Left ventricle myocardium inferior (tissue), 1 donor: ENCODE measurements at regions not wholly inside any gene's neighbourhood (a gene's known extent, or its start where the extent isn't known, plus 50 kb on each side); places are given as distances from the start of the nearest gene placed in this dataset.
"Not testable (repeated sequence)": the region's sequence is repeated elsewhere in the genome, so short reads cannot be mapped to it uniquely, and the experiment has no call there.

Experiments used
- DNase-seq: peaks from one replicate; pipeline ENCODE4 v3.0.0-alpha.2; 2020
- H3K27ac ChIP-seq: fragments of 200-600 bp; replicated peaks from 2 replicates; pipeline ENCODE4 v1.8.0; 2021
- H3K27me3 ChIP-seq: fragments of 200-600 bp; 2 replicates; pipeline ENCODE4 v1.8.0; 2021; ENCODE audit warnings: low read depth
- H3K36me3 ChIP-seq: fragments of 200-600 bp; 2 replicates; pipeline ENCODE4 v1.8.0; 2021
- H3K4me1 ChIP-seq: fragments of 200-600 bp; 2 replicates; pipeline ENCODE4 v1.8.0; 2021
- H3K4me3 ChIP-seq: fragments of 200-600 bp; 2 replicates; pipeline ENCODE4 v1.8.0; 2021; ENCODE audit warnings: mild to moderate bottlenecking, moderate library complexity
- H3K9me3 ChIP-seq: fragments of 200-600 bp; replicated peaks from 2 replicates; pipeline ENCODE4 v1.8.0; 2021
- CTCF ChIP-seq: fragments of 200-600 bp; IDR thresholded peaks from 2 replicates; pipeline ENCODE4 v1.8.0; 2021; ENCODE audit warnings: antibody characterized with exemption, mild to moderate bottlenecking, borderline replicate concordance
- intact Hi-C: fragments of 100-400 bp; cut with micrococcal nuclease; formaldehyde crosslinking; loops from one replicate; pipeline ENCODE4 v1.11.0; 2022
- donor health status: DM: no; HTN: yes; CAD: no; lungs with severe emphysema.

- no peak for TF ChIP-seq CTCF
- H3K4me1 ChIP-seq, result no peaks in the 10 kb centered on the region
- intact Hi-C loops, result no loop called here
- no peak overlapping the region for H3K4me3 ChIP-seq
- H3K27ac ChIP-seq, result no peak overlapping the region
- no peaks in the 10 kb centered on the region for H3K9me3 ChIP-seq
- no peaks in the 10 kb centered on the region for H3K36me3 ChIP-seq
- H3K27me3 ChIP-seq, result peaks cover 65% of the 10 kb centered on the region
- DNase-seq, result no peak
These were observed 57.6 kb upstream of the PDZD8 start for GRCh38 chr10:117432866-117433265.

GRCh38 chr10:117431160-117431559 lies 55.9 kb upstream of the PDZD8 start:
- H3K9me3 ChIP-seq, result no peaks in the 10 kb centered on the region
- no peak for TF ChIP-seq CTCF
- H3K27me3 ChIP-seq, result peaks cover 69% of the 10 kb centered on the region
- no peaks in the 10 kb centered on the region for H3K36me3 ChIP-seq
- no peaks in the 10 kb centered on the region for H3K4me1 ChIP-seq
- no peak overlapping the region for H3K27ac ChIP-seq
- H3K4me3 ChIP-seq, result no peak overlapping the region
- no peak for DNase-seq
- intact Hi-C loops, result no loop called here

GRCh38 chr10:117430535-117430934 lies 55.3 kb upstream of the PDZD8 start:
- H3K27ac ChIP-seq, H3K36me3 ChIP-seq, H3K4me3 ChIP-seq, intact Hi-C loops, DNase-seq, H3K4me1 ChIP-seq, H3K9me3 ChIP-seq: not testable (repeated sequence)
- peaks cover 71% of the 10 kb centered on the region for H3K27me3 ChIP-seq

- no peak overlapping the region for H3K4me3 ChIP-seq
- no peaks in the 10 kb centered on the region for H3K9me3 ChIP-seq
- peaks cover 71% of the 10 kb centered on the region for H3K27me3 ChIP-seq
- H3K27ac ChIP-seq, result no peak overlapping the region
- H3K36me3 ChIP-seq, result no peaks in the 10 kb centered on the region
- no peak for DNase-seq
- TF ChIP-seq CTCF, result no peak
- no peaks in the 10 kb centered on the region for H3K4me1 ChIP-seq
- intact Hi-C loops, result no loop called here
These were observed 54.5 kb upstream of the PDZD8 start for GRCh38 chr10:117429643-117430265.

GRCh38 chr10:117427356-117427755 lies 52.1 kb upstream of the PDZD8 start:
- intact Hi-C loops, result no loop called here
- Histone ChIP-seq H3K27me3 (peaks cover 53% of the 10 kb centered on the region), H3K4me1 (no peaks in the 10 kb centered on the region), H3K9me3 (no peaks in the 10 kb centered on the region), H3K4me3 (no peak overlapping the region), H3K27ac (no peak overlapping the region), H3K36me3 (no peaks in the 10 kb centered on the region)
- DNase-seq, result no peak
- no peak for TF ChIP-seq CTCF

GRCh38 chr10:117425974-117426566 lies 50.8 kb upstream of the PDZD8 start:
- TF ChIP-seq CTCF, result no peak
- Histone ChIP-seq H3K27me3 (peaks cover 47% of the 10 kb centered on the region), H3K4me1 (no peaks in the 10 kb centered on the region), H3K4me3 (no peak overlapping the region), H3K9me3 (no peaks in the 10 kb centered on the region), H3K36me3 (no peaks in the 10 kb centered on the region), H3K27ac (no peak overlapping the region)
- intact Hi-C loops, result no loop called here
- DNase-seq, result no peak
